ENCODE measurements at regions not wholly inside any gene's neighbourhood (a gene's known extent, or its start where the extent isn't known, plus 50 kb on each side); places are given as distances from the start of the nearest gene placed in this dataset.

- Histone ChIP-seq H3T11ph (ENCODE audit: low read length) (no peak overlapping the region), H4K5ac (ENCODE audit: insufficient read length, low read depth, low read length) (no peak overlapping the region), H3K4ac (ENCODE audit: low read depth, low read length) (no peak overlapping the region), H2BK20ac (ENCODE audit: low read depth, low read length, poor library complexity, severe bottlenecking) (no peak overlapping the region), H3K14ac (ENCODE audit: insufficient read depth, low read length) (no peak overlapping the region; the same call in 1 of the 2 replicates), H2BK12ac (ENCODE audit: insufficient read length, low read depth, low read length) (no peak overlapping the region), H3K4me2 (ENCODE audit: insufficient read depth, insufficient read length, low read length) (no peak overlapping the region), H3K79me1 (ENCODE audit: insufficient read depth, low read depth, low read length, poor library complexity, severe bottlenecking) (no peaks in the 10 kb centered on the region), H3K23ac (ENCODE audit: insufficient read length, low read depth, low read length) (no peak overlapping the region), H3K18ac (ENCODE audit: insufficient read length, low read depth, low read length) (no peak overlapping the region), H2AFZ (ENCODE audit: low read length) (no peak overlapping the region), H3K4me1 (ENCODE audit: insufficient read depth, low read length) (no peaks in the 10 kb centered on the region), H2AK5ac (ENCODE audit: insufficient read length, low read length) (no peak overlapping the region), H3K9ac (ENCODE audit: extremely low read depth, insufficient read length, low read length) (no peak overlapping the region), H3K9me3 (ENCODE audit: control insufficient read depth, low read depth, low read length) (no peaks in the 10 kb centered on the region), H2BK15ac (ENCODE audit: low read depth, low read length) (no peak overlapping the region), H2BK120ac (ENCODE audit: low read depth, low read length, poor library complexity, severe bottlenecking) (no peak overlapping the region), H2BK5ac (ENCODE audit: insufficient read length, low read length) (no peak overlapping the region), H3K79me2 (ENCODE audit: insufficient read depth, low read length) (no peaks in the 10 kb centered on the region), H3K23me2 (ENCODE audit: insufficient read length, low read depth, low read length, poor library complexity, severe bottlenecking) (no peaks in the 10 kb centered on the region), H3K27me3 (ENCODE audit: insufficient read depth, low read length) (no peaks in the 10 kb centered on the region), H3K56ac (ENCODE audit: insufficient read length, low read depth, low read length) (no peak overlapping the region), H4K20me1 (ENCODE audit: control insufficient read depth, insufficient read depth, insufficient read length) (no peaks in the 10 kb centered on the region), H3K27ac (ENCODE audit: insufficient read length, low read depth, low read length) (no peak overlapping the region), H4K8ac (replicated peaks; ENCODE audit: insufficient read length, low read depth, low read length) (no peak overlapping the region), H4K91ac (ENCODE audit: insufficient read length, low read depth, low read length) (no peak overlapping the region)
- no CpG with 5 or more reads among the region's 11 CpGs for WGBS (ENCODE audit: extremely low coverage, insufficient read length, low lambda C conversion rate)
- Mint-ChIP-seq H3K9me3 (no peaks in the 10 kb centered on the region), H3K27me3 (ENCODE audit: low read depth) (no peaks in the 10 kb centered on the region; the same call in 1 of the 2 replicates), H3K4me1 (peaks cover 19 to 24% of the 10 kb centered on the region in 2 experiments), H3K4me3 (no peak overlapping the region), H3K27ac (no peak overlapping the region), H3K36me3 (ENCODE audit: insufficient read depth in 1 of 3, low read depth in 3 of 3) (no peaks in the 10 kb centered on the region)
- TF ChIP-seq, protein P1, sequence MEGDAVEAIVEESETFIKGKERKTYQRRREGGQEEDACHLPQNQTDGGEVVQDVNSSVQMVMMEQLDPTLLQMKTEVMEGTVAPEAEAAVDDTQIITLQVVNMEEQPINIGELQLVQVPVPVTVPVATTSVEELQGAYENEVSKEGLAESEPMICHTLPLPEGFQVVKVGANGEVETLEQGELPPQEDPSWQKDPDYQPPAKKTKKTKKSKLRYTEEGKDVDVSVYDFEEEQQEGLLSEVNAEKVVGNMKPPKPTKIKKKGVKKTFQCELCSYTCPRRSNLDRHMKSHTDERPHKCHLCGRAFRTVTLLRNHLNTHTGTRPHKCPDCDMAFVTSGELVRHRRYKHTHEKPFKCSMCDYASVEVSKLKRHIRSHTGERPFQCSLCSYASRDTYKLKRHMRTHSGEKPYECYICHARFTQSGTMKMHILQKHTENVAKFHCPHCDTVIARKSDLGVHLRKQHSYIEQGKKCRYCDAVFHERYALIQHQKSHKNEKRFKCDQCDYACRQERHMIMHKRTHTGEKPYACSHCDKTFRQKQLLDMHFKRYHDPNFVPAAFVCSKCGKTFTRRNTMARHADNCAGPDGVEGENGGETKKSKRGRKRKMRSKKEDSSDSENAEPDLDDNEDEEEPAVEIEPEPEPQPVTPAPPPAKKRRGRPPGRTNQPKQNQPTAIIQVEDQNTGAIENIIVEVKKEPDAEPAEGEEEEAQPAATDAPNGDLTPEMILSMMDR (conservative IDR thresholded peaks at IDR 0.05) = no peak
- no peak for DNase-seq
Observed at GRCh38 chr1:91594383-91595055, 93.9 kb downstream of the CDC7 start.

All from H9 (cell line).